Fibroblast of mammary gland (primary cell): ENCODE measurements at regions not wholly inside any gene's neighbourhood (a gene's known extent, or its start where the extent isn't known, plus 50 kb on each side); places are given as distances from the start of the nearest gene placed in this dataset.
"Not testable (repeated sequence)": the region's sequence is repeated elsewhere in the genome, so short reads cannot be mapped to it uniquely, and the experiment has no call there.

ENCODE experiments used
- DNase-seq: peaks from one replicate; pipeline ENCODE4 v3.0.0-alpha.2; 2010; ENCODE audit warnings: low read depth
- H3K4me3 ChIP-seq: 2 replicates; pipeline ENCODE4 v1.5.1; 2011; ENCODE audit warnings: low read depth, mild to moderate bottlenecking, low read length, moderate library complexity; ENCODE audit not compliant: control insufficient read depth
- TF ChIP-seq, protein P1 (sequence below): conservative IDR thresholded peaks from 2 replicates; pipeline ENCODE4 v1.5.1; 2011; ENCODE audit warnings: low read depth, low read length, inconsistent platforms; ENCODE audit not compliant: control insufficient read depth, insufficient read depth

GRCh38 chr6:69489970-69490369 is 306.8 kb downstream of the LMBRD1 start:
- H3K4me3 ChIP-seq, result no peak overlapping the region
- no peak for DNase-seq
- TF ChIP-seq, protein P1, sequence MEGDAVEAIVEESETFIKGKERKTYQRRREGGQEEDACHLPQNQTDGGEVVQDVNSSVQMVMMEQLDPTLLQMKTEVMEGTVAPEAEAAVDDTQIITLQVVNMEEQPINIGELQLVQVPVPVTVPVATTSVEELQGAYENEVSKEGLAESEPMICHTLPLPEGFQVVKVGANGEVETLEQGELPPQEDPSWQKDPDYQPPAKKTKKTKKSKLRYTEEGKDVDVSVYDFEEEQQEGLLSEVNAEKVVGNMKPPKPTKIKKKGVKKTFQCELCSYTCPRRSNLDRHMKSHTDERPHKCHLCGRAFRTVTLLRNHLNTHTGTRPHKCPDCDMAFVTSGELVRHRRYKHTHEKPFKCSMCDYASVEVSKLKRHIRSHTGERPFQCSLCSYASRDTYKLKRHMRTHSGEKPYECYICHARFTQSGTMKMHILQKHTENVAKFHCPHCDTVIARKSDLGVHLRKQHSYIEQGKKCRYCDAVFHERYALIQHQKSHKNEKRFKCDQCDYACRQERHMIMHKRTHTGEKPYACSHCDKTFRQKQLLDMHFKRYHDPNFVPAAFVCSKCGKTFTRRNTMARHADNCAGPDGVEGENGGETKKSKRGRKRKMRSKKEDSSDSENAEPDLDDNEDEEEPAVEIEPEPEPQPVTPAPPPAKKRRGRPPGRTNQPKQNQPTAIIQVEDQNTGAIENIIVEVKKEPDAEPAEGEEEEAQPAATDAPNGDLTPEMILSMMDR, result no peak

DNA sequence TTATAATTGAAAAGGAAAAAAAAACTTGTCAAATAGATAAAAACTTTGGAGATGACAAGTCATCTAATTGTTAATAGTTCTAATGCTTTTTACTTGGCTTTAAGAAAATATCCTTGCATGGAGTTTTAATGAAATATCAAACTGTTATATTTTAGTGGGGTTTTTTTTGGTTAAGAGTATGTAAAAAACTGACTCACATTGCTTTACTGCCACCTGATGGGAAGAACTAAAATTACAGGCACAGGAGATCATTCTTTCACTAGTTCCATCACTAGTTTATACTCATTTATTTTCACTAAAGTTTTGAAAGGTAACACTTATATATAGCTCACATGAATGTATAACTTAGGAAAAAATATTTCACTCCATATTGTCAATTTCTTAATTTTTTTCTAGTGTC is 309.1 kb downstream of the LMBRD1 start:
- TF ChIP-seq, protein P1, result peak; percentile 20
- H3K4me3 ChIP-seq, result no peak overlapping the region
- DNase-seq, result no peak

GRCh38 chr6:69466979-69467570 is 329.7 kb downstream of the LMBRD1 start:
- H3K4me3 ChIP-seq, result no peak overlapping the region
- TF ChIP-seq, protein P1, result no peak

GRCh38 chr6:69465866-69466265 is 330.9 kb downstream of the LMBRD1 start:
- TF ChIP-seq, protein P1, result no peak
- H3K4me3 ChIP-seq, result no peak overlapping the region
- no peak for DNase-seq

More at GRCh38 chr6:69466979-69467570, 329.7 kb downstream of the LMBRD1 start:
- DNase-seq, result no peak

- no peak for DNase-seq
- TF ChIP-seq, protein P1, result no peak
- no peak overlapping the region for H3K4me3 ChIP-seq
Observed at GRCh38 chr6:69456086-69456485, 340.7 kb downstream of the LMBRD1 start.

DNA sequence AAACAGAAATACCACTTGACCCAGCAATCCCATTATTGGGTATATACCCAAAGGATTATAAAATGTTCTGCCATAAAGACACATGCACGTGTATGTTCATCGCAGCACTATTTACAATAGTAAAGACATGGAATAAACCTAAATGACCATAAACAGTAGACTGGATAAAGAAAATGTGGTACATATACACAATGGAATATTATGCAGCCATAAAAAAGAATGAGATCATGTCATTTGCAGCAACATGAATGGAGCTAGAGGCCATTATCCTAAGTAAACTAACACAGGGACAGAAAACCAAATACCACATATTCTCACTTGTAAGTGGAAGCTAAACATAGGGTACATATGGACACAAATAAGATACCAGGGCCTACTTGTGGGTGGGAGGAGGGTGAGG is 342.2 kb downstream of the LMBRD1 start:
- DNase-seq, H3K4me3 ChIP-seq: not testable (repeated sequence)

GRCh38 chr6:69450493-69450892 is 346.3 kb downstream of the LMBRD1 start:
- not testable (repeated sequence) for DNase-seq, H3K4me3 ChIP-seq

DNA sequence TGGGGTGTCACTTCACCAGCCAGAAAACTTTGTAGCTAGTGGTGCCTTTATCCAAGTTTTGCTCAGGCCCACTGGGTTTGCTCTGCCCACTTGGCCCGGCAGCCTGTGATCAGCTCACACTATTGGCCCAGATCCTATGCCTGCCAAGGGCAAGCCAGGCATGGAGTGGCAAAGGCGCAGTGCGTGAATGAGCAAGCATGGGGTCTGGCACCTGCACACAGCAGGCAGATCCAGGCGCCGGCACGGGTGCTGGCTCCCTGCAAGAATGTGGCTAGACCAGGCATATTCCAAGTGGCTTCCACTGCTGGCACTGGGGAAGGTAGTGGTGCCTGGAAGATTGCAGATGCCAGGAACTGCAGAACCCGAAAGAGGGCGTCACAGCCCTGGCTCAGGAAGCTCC is 346.9 kb downstream of the LMBRD1 start:
- DNase-seq, result no peak
- TF ChIP-seq, protein P1, result no peak
- H3K4me3 ChIP-seq, result no peak overlapping the region
